SK-N-SH (cell line): ENCODE measurements at regions not wholly inside any gene's neighbourhood (a gene's known extent, or its start where the extent isn't known, plus 50 kb on each side); places are given as distances from the start of the nearest gene placed in this dataset.

Experiments
- CTCF ChIA-PET: fragments of 300-600, 350-600 bp; formaldehyde crosslinking; extraction: SDS; loops from one replicate; lab custom pipeline; 2021; lab: Yijun Ruan, JAX
- POLR2A ChIA-PET: fragments of 350-600 bp; sonication (Branson Sonifier 250); formaldehyde crosslinking; extraction: SDS; loops from one replicate; lab custom pipeline; 2020; ENCODE audit warnings: antibody characterized with exemption, inconsistent platforms; lab: Yijun Ruan, JAX
- DNase-seq: peaks from one replicate; pipeline ENCODE4 v3.0.0; 2012
- H2AFZ ChIP-seq: fragments of 200-600 bp; sonication (generic); 2 replicates; pipeline ENCODE4 v1.8.1; 2016; ENCODE audit warnings: antibody characterized with exemption, mild to moderate bottlenecking, low read depth
- H3F3A ChIP-seq: fragments of 200-600 bp; sonication (generic); replicated peaks from 2 replicates; pipeline ENCODE3; 2016; ENCODE audit warnings: antibody characterized with exemption, mild to moderate bottlenecking; ENCODE audit not compliant: insufficient read depth
- H3K27ac ChIP-seq, 2 experiments: fragments of 200-500 bp in 1 of 2; fragments of 200-600 bp in 1 of 2; sonication (Bioruptor generic) in 1 of 2; sonication (generic), shearing (Covaris generic) in 1 of 2; 2 replicates each; pipeline versions ENCODE4 v1.5.1 to v1.6.1; 2014 to 2016; ENCODE audit warnings: low read depth in 2 of 2, inconsistent platforms in 1 of 2, low read length in 1 of 2, mild to moderate bottlenecking in 1 of 2, mixed read lengths in 1 of 2
- H3K27me3 ChIP-seq: fragments of 200-600 bp; sonication (generic), shearing (Covaris generic); 2 replicates; pipeline ENCODE4 v1.6.1; 2016; ENCODE audit warnings: mixed run types; ENCODE audit not compliant: insufficient read depth
- H3K36me3 ChIP-seq, 2 experiments: fragments of 200-500 bp in 1 of 2; fragments of 200-600 bp in 1 of 2; sonication (Bioruptor generic) in 1 of 2; sonication (generic) in 1 of 2; replicated peaks in 1 of 2; 2 replicates each; pipeline versions ENCODE3 to v1.5.1; 2014 to 2016; ENCODE audit warnings: low read length in 1 of 2, mild to moderate bottlenecking in 1 of 2; ENCODE audit not compliant: insufficient read depth in 2 of 2, control insufficient read depth in 1 of 2
- H3K4me1 ChIP-seq, 2 experiments: fragments of 200-500 bp in 1 of 2; fragments of 200-600 bp in 1 of 2; sonication (Bioruptor generic) in 1 of 2; sonication (generic), shearing (Covaris generic) in 1 of 2; 2 replicates each; pipeline versions ENCODE4 v1.5.1 to v1.6.1; 2014 to 2016; ENCODE audit warnings: low read depth in 1 of 2, low read length in 1 of 2, mixed run types in 1 of 2; ENCODE audit not compliant: insufficient read depth in 2 of 2, control insufficient read depth in 1 of 2
- H3K4me2 ChIP-seq: fragments of 200-600 bp; sonication (generic), shearing (Covaris generic); 2 replicates; pipeline ENCODE4 v1.6.1; 2017; ENCODE audit warnings: mixed run types
- H3K4me3 ChIP-seq, 2 experiments: fragments of 200-500 bp in 1 of 2; fragments of 200-600 bp in 1 of 2; sonication (Bioruptor generic) in 1 of 2; sonication (generic), shearing (Covaris generic) in 1 of 2; 2 replicates each; pipeline versions ENCODE4 v1.5.1 to v1.8.1; 2014 to 2016; ENCODE audit warnings: low read depth in 2 of 2, inconsistent platforms in 1 of 2, low read length in 1 of 2, mild to moderate bottlenecking in 1 of 2, mixed read lengths in 1 of 2, moderate library complexity in 1 of 2
- H3K79me2 ChIP-seq: fragments of 200-600 bp; sonication (generic); 2 replicates; pipeline ENCODE4 v1.8.1; 2017; ENCODE audit warnings: mild to moderate bottlenecking; ENCODE audit not compliant: insufficient read depth
- H3K9ac ChIP-seq: fragments of 200-600 bp; sonication (generic); 2 replicates; pipeline ENCODE4 v1.6.1; 2017; ENCODE audit warnings: mixed run types
- H3K9me2 ChIP-seq: fragments of 200-600 bp; sonication (generic); 2 replicates; pipeline ENCODE4 v1.6.1; 2017; ENCODE audit warnings: mixed run types
- H3K9me3 ChIP-seq: fragments of 200-600 bp; sonication (generic); 2 replicates; pipeline ENCODE4 v1.6.1; 2017; ENCODE audit warnings: mixed run types, mild to moderate bottlenecking, moderate library complexity
- H4K20me1 ChIP-seq: fragments of 200-600 bp; sonication (generic); 2 replicates; pipeline ENCODE4 v1.6.1; 2017; ENCODE audit warnings: mild to moderate bottlenecking, mixed run types; ENCODE audit not compliant: insufficient read depth
- EZH2phosphoT487 ChIP-seq: fragments of 200-600 bp; sonication (generic); IDR thresholded peaks from 2 replicates; pipeline ENCODE4 v1.6.1; 2017; ENCODE audit warnings: low read depth, mixed run types, mild to moderate bottlenecking, antibody characterized with exemption, moderate library complexity, borderline replicate concordance
- FOSL2 ChIP-seq: IDR thresholded peaks from 2 replicates; pipeline ENCODE4 v1.4.0; 2012; ENCODE audit warnings: low read depth, mild to moderate bottlenecking, moderate library complexity, borderline replicate concordance
- FOXJ3 ChIP-seq: sonication (generic); formaldehyde crosslinking; IDR thresholded peaks from 2 replicates; pipeline ENCODE4 v1.5.1; 2020; ENCODE audit warnings: mild to moderate bottlenecking, missing genetic modification reagents
- FOXM1 ChIP-seq: IDR thresholded peaks from 2 replicates; pipeline ENCODE4 v1.4.0; 2012; ENCODE audit warnings: low read depth, mild to moderate bottlenecking
- GATA2 ChIP-seq: sonication (generic); formaldehyde crosslinking; IDR thresholded peaks from 2 replicates; pipeline ENCODE4 v1.5.0; 2020; ENCODE audit warnings: mild to moderate bottlenecking, missing genetic modification reagents
- MEF2A ChIP-seq: IDR thresholded peaks from 2 replicates; pipeline ENCODE4 v1.4.0; 2012; ENCODE audit warnings: low read depth, borderline replicate concordance
- NFIC ChIP-seq: IDR thresholded peaks from 2 replicates; pipeline ENCODE4 v1.4.0; 2012; ENCODE audit warnings: borderline replicate concordance
- RAD21 ChIP-seq: IDR thresholded peaks from 2 replicates; pipeline ENCODE4 v1.6.1; 2012; ENCODE audit warnings: mild to moderate bottlenecking, low read length
- RCOR1 ChIP-seq: fragments of 150-350 bp; IDR thresholded peaks from 2 replicates; pipeline ENCODE4 v1.6.1; 2017; ENCODE audit warnings: antibody characterized with exemption, low read length
- RFX5 ChIP-seq: IDR thresholded peaks from 2 replicates; pipeline ENCODE4 v1.6.1; 2012; ENCODE audit warnings: mild to moderate bottlenecking, improper control_type of control experiment, low read length
- RXRA ChIP-seq: IDR thresholded peaks from 2 replicates; pipeline ENCODE4 v1.4.0; 2012; ENCODE audit warnings: low read depth, mild to moderate bottlenecking, borderline replicate concordance
- TAF1 ChIP-seq: IDR thresholded peaks from 2 replicates; pipeline ENCODE4 v1.6.1; 2012; ENCODE audit warnings: low read depth, mild to moderate bottlenecking, low read length, moderate library complexity, borderline replicate concordance
- TCF12 ChIP-seq: IDR thresholded peaks from 2 replicates; pipeline ENCODE4 v1.4.0; 2012
- YY1 ChIP-seq: IDR thresholded peaks from 2 replicates; pipeline ENCODE4 v1.4.0; 2012; ENCODE audit warnings: low read depth, mild to moderate bottlenecking
- WGBS: methylation state at CpG from one replicate; pipeline ENCODE4 v1.1.6; 2017; ENCODE audit warnings: low lambda C conversion rate; 5-methylcytosine and 5-hydroxymethylcytosine counted together
- TF ChIP-seq, protein P1 (sequence below): fragments of 200-600 bp; sonication (generic); IDR thresholded peaks from 2 replicates; pipeline ENCODE4 v1.6.1; 2017; ENCODE audit warnings: antibody characterized with exemption, mild to moderate bottlenecking, moderate library complexity
- TF ChIP-seq, protein P2 (sequence below): IDR thresholded peaks from 2 replicates; pipeline ENCODE4 v1.6.1; 2012; ENCODE audit warnings: mild to moderate bottlenecking, low read depth, low read length, moderate library complexity
- TF ChIP-seq, protein P3 (sequence below): IDR thresholded peaks from 2 replicates; pipeline ENCODE4 v1.4.0; 2012; ENCODE audit warnings: low read depth

DNA sequence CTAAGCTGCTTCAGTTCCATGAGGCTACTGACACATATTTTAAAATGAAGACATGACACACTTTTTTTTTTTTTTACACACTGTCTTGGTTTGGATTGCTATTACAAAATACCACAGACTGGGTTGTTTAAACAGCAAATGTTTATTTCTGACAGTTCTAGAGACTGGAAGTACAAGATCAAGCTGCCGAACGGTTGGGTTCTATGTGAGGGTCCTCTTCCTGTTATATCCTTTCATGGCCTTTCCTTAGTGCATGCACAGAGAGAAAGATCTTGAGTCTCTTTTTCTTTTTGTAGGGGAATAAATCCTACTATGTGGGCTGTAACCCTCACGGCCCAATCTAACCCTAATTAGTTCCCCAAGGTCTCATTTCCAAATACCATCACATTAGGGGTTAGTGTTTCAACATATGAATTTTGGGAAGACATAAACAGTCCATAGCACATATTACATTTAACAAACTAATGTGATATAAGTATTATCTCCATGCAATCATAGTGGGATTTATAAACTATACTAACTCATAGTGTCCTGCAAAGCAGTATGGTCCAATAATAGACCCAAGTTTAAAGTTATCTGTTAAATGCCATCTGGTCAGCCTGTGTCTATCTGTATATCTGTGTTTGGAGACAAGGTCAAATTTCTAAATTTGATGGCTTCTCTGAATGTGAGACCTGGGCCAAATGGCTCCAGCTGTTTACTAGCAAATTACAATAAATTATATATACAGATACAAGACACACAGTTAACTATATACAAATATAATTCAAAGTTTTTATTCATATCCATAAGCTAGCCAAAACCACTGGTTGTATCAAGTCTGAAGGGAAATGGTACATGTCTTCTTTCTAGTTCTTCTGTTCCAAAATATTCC lies 90.3 kb upstream of the NREP start:
- H3K27ac ChIP-seq, result no peak overlapping the region
- H3F3A ChIP-seq, result no peaks in the 10 kb centered on the region
- H4K20me1 ChIP-seq, result no peaks in the 10 kb centered on the region
- H3K36me3 ChIP-seq, result no peaks in the 10 kb centered on the region
- ChIA-PET POLR2A (no interaction called here), CTCF (interaction anchor here (1.9 kb wide), 1 partner anchor 25 kb away, joined by 4 read pairs; no protein-coding TSS in a partner anchor)
- H3K9me2 ChIP-seq, result no peaks in the 10 kb centered on the region
- no peaks in the 10 kb centered on the region for H3K9me3 ChIP-seq
- no peaks in the 10 kb centered on the region for H3K4me1 ChIP-seq
- no peaks in the 10 kb centered on the region for H3K27me3 ChIP-seq
- H2AFZ ChIP-seq, result no peak overlapping the region
- H3K4me3 ChIP-seq, result no peak overlapping the region
- WGBS, result 81% methylated on average over 3 of the region's 3 CpGs
- DNase-seq, result no peak
- no peaks in the 10 kb centered on the region for H3K79me2 ChIP-seq
- H3K9ac ChIP-seq, result no peak overlapping the region
- no peak overlapping the region for H3K4me2 ChIP-seq
- TF ChIP-seq FOSL2 (no peak), RFX5 (no peak), RCOR1 (no peak), TAF1 (no peak), FOXM1 (no peak), FOXJ3 (CRISPR knock-in tag) (no peak), YY1 (no peak)
- TF ChIP-seq, protein P1, sequence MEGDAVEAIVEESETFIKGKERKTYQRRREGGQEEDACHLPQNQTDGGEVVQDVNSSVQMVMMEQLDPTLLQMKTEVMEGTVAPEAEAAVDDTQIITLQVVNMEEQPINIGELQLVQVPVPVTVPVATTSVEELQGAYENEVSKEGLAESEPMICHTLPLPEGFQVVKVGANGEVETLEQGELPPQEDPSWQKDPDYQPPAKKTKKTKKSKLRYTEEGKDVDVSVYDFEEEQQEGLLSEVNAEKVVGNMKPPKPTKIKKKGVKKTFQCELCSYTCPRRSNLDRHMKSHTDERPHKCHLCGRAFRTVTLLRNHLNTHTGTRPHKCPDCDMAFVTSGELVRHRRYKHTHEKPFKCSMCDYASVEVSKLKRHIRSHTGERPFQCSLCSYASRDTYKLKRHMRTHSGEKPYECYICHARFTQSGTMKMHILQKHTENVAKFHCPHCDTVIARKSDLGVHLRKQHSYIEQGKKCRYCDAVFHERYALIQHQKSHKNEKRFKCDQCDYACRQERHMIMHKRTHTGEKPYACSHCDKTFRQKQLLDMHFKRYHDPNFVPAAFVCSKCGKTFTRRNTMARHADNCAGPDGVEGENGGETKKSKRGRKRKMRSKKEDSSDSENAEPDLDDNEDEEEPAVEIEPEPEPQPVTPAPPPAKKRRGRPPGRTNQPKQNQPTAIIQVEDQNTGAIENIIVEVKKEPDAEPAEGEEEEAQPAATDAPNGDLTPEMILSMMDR, result no peak
- TF ChIP-seq, protein P2, sequence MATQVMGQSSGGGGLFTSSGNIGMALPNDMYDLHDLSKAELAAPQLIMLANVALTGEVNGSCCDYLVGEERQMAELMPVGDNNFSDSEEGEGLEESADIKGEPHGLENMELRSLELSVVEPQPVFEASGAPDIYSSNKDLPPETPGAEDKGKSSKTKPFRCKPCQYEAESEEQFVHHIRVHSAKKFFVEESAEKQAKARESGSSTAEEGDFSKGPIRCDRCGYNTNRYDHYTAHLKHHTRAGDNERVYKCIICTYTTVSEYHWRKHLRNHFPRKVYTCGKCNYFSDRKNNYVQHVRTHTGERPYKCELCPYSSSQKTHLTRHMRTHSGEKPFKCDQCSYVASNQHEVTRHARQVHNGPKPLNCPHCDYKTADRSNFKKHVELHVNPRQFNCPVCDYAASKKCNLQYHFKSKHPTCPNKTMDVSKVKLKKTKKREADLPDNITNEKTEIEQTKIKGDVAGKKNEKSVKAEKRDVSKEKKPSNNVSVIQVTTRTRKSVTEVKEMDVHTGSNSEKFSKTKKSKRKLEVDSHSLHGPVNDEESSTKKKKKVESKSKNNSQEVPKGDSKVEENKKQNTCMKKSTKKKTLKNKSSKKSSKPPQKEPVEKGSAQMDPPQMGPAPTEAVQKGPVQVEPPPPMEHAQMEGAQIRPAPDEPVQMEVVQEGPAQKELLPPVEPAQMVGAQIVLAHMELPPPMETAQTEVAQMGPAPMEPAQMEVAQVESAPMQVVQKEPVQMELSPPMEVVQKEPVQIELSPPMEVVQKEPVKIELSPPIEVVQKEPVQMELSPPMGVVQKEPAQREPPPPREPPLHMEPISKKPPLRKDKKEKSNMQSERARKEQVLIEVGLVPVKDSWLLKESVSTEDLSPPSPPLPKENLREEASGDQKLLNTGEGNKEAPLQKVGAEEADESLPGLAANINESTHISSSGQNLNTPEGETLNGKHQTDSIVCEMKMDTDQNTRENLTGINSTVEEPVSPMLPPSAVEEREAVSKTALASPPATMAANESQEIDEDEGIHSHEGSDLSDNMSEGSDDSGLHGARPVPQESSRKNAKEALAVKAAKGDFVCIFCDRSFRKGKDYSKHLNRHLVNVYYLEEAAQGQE, result no peak

DNA sequence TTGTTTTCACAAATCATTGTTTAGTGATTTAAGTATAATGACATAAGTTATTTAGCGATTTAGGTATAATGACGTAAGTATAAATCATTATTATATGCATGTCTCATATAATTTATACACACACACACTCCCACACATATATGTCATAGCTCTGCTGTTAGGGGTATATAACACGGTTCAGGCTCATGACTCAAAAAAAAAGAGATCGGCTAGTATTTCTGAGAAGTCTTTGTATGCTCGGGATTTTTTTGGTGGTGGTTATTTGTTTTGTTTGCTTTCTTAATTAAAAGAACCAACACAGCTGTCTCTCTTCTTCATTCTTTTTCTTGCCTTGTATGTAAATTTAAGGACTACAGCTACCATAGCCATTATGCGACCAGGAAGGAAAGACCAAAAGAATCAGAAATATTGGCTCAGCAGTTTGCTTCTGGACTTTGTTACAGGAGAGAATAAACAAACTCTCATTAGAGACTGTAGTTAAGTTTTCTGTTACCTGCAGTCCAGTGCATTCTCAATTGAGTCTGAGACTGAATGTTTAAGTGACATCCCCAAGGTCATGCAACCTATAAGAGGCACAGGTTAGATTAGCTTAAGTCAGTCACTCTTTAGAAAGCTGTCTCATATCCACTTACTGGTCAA lies 83.2 kb upstream of the NREP start:
- Histone ChIP-seq H3K27me3 (no peaks in the 10 kb centered on the region), H3K4me1 (no peaks in the 10 kb centered on the region), H3K9me3 (no peaks in the 10 kb centered on the region), H4K20me1 (no peaks in the 10 kb centered on the region), H2AFZ (no peak overlapping the region), H3F3A (no peaks in the 10 kb centered on the region), H3K4me3 (no peak overlapping the region), H3K79me2 (no peaks in the 10 kb centered on the region; the same call in 1 of the 2 replicates), H3K9ac (no peak overlapping the region), H3K36me3 (no peaks in the 10 kb centered on the region), H3K9me2 (no peaks in the 10 kb centered on the region), H3K4me2 (no peak overlapping the region), H3K27ac (no peak overlapping the region)
- POLR2A ChIA-PET, result no interaction called here
- TF ChIP-seq EZH2phosphoT487, result no peak
- no peak for TF ChIP-seq FOXM1
- TF ChIP-seq GATA2 (CRISPR knock-in tag), result no peak
- no peak for TF ChIP-seq NFIC
- TF ChIP-seq, protein P3, sequence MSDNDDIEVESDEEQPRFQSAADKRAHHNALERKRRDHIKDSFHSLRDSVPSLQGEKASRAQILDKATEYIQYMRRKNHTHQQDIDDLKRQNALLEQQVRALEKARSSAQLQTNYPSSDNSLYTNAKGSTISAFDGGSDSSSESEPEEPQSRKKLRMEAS, result no peak
- no peak for TF ChIP-seq FOSL2
- TF ChIP-seq FOXJ3 (CRISPR knock-in tag), result no peak
- no peak for TF ChIP-seq RAD21
- TF ChIP-seq RXRA, result no peak
- no peak for TF ChIP-seq RCOR1
- TF ChIP-seq MEF2A, result no peak
- no peak for TF ChIP-seq TCF12
- no peak for DNase-seq
- WGBS, result 85% methylated on average over 6 of the region's 6 CpGs
- CTCF ChIA-PET, result no interaction called here
